SKM-1 treated with dmso at 0.1 percent for 144 hours (cell line): ENCODE measurements at regions not wholly inside any gene's neighbourhood (a gene's known extent, or its start where the extent isn't known, plus 50 kb on each side); places are given as distances from the start of the nearest gene placed in this dataset.
"Not testable (repeated sequence)": the region's sequence is repeated elsewhere in the genome, so short reads cannot be mapped to it uniquely, and the experiment has no call there.

ENCODE experiments used
- DNase-seq: peaks from one replicate; lab custom pipeline; 2025; ENCODE audit not compliant: unreplicated experiment; lab: John Stamatoyannopoulos, UW

GRCh38 chr2:113386780-113387433 is 50.6 kb upstream of the ZNG1B start:
- not testable (repeated sequence) for DNase-seq

DNA sequence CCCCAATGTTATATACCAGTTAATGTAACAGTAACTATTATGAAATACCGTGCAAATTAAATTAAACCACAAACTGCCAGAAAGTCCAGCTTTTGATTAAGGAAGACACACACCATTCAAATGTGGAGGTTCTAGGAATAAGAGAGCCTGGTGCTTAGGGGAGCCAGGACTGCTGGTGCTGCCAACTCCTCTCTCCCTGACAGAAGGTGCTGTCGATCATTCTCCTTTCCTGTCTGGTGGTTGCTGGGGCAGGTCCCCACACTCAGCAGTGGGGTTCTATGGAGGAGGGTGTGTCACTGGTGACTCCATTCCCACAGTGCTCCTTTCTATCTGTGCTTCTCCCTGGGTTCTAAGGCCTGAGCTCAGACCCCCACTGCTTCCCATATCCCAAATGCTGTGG is 57.9 kb upstream of the ZNG1B start:
- DNase-seq: not testable (repeated sequence)

DNA sequence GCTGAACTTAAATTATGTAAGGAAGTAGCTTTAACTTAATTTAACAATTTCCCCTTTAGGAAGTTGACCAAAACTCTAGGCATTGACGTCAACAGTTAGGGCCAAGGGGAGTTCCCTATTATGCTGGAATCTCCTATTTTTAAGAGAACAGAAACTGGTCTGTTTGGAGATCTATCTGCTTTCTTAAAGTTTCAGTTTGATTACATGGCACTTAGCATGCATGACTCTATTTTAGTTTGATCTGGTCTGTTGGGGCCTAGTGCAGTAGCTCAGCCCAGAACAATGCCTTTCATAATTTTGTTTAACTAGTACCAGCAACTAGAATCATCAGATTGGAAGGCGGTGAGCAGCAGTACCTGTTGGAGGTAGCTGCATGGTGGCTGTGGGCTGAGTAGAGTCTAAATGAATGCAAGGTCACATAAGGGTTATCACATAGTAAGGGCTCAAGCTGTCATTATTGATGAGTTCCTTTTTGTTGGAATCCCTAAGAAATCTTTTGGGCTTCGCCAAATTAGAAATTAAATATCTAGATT is 60.5 kb upstream of the ZNG1B start:
- no peak for DNase-seq

DNA sequence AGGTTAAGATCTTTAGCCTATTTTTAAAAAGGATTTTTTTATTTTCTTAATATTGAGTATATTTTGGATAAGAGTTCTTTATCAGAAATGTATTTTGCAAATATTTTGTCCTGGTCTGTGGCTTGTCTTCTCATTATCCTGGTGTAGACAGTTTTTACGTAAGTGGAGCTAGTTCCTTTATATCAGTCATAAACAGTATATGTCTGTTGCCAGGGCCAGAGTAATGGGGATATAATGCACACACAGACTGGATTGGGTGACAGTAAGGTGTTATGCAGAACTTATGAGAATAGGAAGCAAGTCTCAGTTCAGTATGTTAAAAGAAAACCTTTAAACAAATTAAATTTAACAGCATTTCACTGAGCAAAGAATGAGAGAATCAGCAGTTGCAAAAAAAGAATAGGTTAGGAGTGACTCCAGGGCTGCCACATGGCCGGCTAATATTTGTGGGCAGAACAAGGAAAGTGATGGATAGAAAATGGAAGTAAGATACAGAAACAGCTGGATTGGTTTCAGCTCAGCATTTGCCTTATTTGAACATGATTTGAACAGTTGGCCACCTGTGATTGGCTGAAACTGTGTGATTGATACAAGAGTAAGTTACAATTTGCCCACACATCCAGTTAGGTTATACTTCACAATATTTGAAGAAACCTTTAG is 61.1 kb upstream of the ZNG1B start:
- no peak for DNase-seq

DNA sequence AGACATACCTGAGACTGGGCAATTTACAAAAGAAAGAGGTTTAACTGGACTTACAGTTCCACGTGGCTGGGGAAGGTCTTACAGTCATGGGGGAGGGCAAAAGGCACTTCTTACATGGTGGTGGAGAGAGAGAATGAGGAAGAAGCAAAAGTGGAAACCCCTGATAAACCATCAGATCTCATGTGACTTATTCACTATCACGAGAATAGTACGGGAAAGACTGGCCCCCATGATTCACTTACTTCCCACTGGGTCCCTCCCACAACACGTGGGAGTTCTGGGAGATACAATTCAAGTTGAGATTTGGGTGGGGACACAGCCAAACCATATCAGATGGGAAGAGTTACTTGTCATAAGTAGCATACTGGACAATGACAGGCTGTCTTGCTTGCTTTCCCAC is 62.6 kb upstream of the ZNG1B start:
- not testable (repeated sequence) for DNase-seq

DNA sequence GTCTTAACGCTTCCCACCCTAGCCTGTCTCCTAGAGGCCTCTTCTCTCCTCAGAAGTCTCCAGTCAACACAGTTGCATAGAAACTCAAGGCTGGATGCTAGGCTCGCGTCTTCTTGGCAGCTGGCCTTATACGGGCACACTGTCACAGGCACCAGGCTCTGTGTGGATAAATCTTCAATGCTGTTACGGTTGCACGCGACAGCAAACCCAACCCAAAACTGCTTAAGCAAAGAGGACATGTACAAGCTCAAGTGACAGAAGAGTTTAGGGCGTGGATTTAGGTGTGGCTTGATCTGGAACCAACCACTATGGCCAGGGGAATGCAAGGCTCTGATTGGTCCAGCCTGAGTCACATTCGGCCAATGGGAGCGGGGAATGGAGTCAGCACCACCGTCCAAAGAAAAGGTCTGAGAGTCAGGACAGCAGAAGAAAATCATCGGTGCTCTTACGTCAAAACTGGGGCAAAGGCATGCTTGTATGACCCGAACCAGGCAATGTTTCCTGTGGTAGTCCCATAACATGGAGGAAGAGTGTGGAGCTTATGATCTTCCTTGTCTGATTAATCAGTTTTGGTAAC is 65.1 kb upstream of the ZNG1B start:
- DNase-seq: not testable (repeated sequence)

- DNase-seq: no peak
These were observed 66.9 kb upstream of the ZNG1B start for GRCh38 chr2:113370478-113371091.

DNA sequence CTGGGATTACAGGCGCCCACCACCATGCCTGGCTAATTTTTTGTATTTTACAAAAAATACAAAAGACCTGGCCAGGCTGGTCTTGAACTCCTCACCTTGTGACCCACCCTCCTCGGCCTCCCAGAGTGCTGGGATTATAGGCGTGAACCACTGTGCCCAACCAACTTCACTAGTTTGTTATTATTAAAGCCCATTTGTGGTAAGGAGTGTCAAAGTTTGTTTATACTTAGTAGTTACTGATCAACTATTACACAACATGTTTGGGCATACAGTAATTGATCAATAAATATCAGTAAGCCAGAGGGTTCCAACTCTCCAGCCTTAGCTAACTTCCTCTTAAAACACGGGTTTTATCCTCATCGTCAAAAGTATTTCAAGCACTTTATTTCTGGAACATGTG is 67.5 kb upstream of the ZNG1B start:
- DNase-seq: no peak

DNA sequence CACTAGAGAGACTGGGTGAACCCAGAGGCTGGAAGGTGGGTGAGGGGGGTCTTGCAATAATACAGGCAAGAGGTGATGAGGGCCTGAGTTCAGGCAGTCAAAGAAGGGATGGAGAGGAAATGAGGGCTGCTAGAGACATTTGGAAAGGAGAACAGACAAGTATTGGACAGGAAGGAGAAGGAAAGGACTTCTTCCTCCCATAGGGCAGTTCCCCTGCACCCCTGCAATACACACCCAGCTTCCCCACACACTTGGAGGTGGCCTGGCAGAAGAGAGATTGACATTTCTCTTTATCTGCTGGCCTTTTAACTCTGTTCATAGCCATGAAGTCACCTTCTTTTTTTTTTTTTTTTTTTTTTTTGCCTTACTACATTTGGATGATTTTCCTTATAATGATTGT is 68.9 kb upstream of the ZNG1B start:
- peak; percentile 24 for DNase-seq

DNA sequence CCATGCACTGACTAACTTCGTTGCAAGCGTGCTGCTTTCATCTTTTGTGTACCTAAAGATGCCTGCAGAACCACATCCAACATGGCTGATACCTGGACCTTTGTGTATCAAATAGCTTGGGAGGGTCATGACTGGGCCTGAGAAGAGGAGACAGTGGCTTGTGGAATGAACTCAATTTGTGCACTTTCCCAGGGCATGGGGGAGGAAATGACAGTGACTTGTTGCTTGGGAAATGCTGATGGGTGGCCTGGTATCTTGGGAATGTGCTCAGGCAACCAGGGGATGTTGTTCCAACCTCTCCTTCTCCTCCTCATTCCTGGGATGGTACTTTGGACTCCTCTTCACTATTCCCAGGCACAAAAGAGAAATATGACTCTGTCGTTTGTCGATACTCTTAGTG is 70.7 kb upstream of the ZNG1B start:
- DNase-seq: not testable (repeated sequence)

GRCh38 chr2:113365791-113366190 is 71.7 kb upstream of the ZNG1B start:
- peak; percentile 36 for DNase-seq

DNA sequence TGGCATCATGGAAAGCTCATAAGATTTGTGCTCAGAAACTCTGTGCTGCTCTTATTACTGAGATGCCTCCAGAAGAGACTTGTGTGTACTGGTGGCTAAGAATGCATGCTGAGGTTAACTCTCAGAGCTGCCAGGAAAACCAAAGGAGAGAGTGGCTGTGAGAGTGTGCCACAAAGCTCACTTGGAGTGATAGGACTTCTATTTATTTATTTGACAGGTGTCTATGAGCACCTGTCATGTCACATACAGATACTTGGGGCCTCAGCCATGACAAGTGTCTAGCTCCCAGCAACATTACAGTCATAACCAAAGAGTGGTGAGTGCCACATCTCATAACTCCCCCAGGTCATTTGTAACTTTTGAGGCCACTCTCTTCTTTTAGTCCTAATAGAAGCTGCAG is 72.2 kb upstream of the ZNG1B start:
- not testable (repeated sequence) for DNase-seq

DNA sequence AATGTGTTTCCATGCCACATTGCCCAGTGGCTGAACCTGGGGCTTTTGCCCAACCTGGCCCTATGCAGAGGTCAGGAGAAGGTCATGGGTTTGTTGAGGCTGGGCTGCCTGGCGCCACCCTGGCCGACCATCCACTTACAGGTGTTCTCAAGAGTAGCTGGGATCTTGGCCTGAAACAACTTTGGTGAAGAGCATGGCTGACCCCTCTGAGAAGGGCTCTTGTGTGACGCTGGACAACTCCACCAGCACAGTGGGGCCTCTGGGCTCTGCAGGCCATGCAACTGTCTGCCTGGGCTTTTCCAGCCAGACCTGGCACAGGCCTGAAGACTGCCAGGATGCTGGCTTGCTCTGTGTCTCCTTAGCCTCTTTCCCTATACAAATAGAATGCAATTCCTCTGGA is 76.4 kb upstream of the ZNG1B start:
- DNase-seq: no peak

DNA sequence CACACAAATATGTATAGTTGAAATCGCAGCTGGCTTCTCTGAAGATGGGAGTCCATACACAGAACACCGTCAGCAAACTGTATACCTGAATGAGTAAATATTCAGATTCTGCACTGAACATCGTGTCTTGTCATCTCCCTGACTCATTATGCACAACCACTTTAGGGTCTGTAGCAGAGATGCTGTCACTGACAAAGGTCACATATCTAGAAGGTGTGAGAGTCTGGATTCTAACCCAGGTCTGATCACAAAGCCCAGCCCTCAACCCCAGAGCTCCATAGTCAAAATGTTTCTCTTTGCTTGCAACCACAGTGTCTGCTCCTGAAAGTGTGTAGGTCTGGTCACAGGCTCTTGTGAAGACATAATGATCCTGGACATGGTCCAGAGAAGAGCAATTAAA is 78.3 kb upstream of the PAX8 start:
- no peak for DNase-seq

GRCh38 chr2:113356284-113356683 is 77.6 kb upstream of the PAX8 start:
- not testable (repeated sequence) for DNase-seq

DNA sequence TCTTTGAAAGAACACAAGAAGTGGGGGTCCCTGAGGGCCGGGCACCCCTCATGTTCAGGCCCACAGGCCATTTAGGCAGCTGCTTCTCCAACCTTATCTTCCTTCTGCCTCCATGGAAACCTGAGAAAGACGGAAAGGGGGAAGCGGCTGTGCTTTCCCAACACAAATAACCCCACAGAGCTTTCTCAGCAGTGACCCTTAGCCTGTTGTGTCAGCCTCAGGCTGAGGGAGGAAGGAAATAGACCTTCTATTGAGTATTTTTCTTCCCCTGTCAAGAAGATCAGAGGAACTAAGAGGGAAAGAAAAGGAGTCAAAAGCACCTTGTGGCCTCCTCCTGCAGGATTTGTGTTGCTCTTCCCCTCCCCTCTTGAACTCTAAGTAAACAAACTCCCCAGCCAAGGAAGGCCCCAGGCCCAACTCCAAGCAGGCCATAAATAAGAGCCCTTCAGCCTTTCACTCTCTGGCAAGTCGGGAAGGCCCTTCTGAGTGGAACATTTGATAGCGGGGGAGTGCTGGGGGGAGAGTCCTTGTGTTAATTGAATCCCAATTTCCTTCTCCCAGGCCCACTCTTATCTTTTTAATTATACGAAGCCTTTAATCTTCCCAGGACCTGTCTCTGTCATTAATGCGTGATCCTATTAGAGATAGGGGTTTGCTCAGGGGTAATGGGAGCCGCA is 76.8 kb upstream of the PAX8 start:
- DNase-seq: peak; percentile 15

GRCh38 chr2:113351375-113352355 is 72.9 kb upstream of the PAX8 start:
- no peak for DNase-seq

DNA sequence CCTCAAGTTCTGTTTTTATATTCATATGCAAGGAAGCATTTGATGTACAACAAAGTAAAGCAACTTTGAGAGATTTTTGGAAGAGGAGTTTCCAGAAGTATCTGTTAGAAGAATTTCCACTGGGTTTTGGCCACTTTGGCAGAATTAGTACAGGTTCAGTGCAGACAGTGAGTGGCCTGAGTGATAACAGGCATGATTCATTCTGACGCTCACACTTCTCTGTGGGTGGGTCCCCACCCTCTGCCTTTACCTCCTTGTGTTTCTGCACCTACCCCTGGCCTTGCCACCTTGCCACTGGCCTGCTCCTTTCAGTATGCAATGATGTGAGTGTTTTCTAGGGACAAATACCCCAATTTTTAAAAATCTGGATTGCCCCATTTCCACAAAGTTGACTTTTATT is 65.1 kb upstream of the PAX8 start:
- DNase-seq: not testable (repeated sequence)

DNA sequence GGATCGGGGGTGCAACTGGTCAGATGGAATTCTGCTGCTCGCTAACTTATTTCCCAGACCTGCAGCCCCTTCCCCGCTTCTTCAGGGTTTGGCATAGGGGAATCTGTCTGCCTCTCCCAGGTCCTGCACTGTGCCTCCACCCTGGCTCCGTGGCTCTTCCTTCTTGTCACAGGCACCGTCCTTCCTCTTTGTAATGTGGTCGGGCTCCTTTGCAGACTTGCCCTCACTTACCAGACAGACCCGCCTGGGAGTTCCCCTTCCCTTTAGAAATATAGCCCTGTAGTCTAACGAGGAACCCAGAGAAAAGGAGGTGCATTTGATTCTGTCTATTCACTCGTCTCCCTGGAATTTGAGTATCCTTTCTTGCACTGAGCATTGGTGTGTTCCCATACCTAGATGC is 63.9 kb upstream of the PAX8 start:
- DNase-seq: peak; percentile 85

DNA sequence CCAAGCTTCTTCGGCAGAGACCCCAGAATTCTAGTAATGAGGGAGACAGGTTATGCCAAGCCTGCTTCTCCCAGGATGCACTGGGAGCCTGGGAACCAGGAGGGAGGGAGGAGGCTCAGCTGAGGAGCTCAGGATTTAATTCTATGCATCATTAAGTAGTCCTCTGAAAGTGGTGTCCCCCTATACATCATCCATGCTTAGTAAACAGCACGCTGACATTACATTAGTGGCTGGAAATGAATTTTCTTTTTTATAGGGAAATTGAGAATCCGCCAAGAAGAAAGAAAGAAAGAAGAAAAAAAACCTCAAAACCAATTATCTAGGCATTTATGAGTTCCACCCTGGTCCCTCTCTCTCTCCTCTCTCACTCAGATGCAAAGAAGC is 63.1 kb upstream of the PAX8 start:
- not testable (repeated sequence) for DNase-seq
